Suppressor macrophage treated with lipopolysaccharide for 4 hours (primary cell): ENCODE measurements at regions not wholly inside any gene's neighbourhood (a gene's known extent, or its start where the extent isn't known, plus 50 kb on each side); places are given as distances from the start of the nearest gene placed in this dataset.
"Not testable (repeated sequence)": the region's sequence is repeated elsewhere in the genome, so short reads cannot be mapped to it uniquely, and the experiment has no call there.

Experiments used
- DNase-seq: peaks from one replicate; pipeline ENCODE4 v3.0.0-alpha.2; 2020

- no peak for DNase-seq
Measured at GRCh38 chr7:19290066-19290465, 144.8 kb upstream of the FERD3L start.

GRCh38 chr7:19284596-19285300, 139.5 kb upstream of the FERD3L start:
- no peak for DNase-seq

GRCh38 chr7:19284136-19284535, 138.9 kb upstream of the FERD3L start:
- no peak for DNase-seq

- peak; percentile 0 for DNase-seq
Measured at GRCh38 chr7:19275000-19275399, 129.8 kb upstream of the FERD3L start.

- DNase-seq, result not testable (repeated sequence)
Measured at GRCh38 chr7:19272329-19272728, 127.1 kb upstream of the FERD3L start.

GRCh38 chr7:19269301-19269700, 124.1 kb upstream of the FERD3L start:
- DNase-seq, result no peak

- no peak for DNase-seq
Measured at GRCh38 chr7:19268737-19269136, 123.5 kb upstream of the FERD3L start.

GRCh38 chr7:19262826-19263225, 117.6 kb upstream of the FERD3L start:
- DNase-seq, result no peak

- DNase-seq, result no peak
Measured at GRCh38 chr7:19249281-19249680, 104.1 kb upstream of the FERD3L start.

- no peak for DNase-seq
Measured at GRCh38 chr7:19248681-19249080, 103.5 kb upstream of the FERD3L start.

GRCh38 chr7:19248115-19248514, 102.9 kb upstream of the FERD3L start:
- DNase-seq, result no peak

- no peak for DNase-seq
Measured at GRCh38 chr7:19247017-19247416, 101.8 kb upstream of the FERD3L start.

- DNase-seq, result no peak
Measured at GRCh38 chr7:19242246-19242645, 97.0 kb upstream of the FERD3L start.

- DNase-seq, result no peak
Measured at GRCh38 chr7:19239951-19240350, 94.7 kb upstream of the FERD3L start.

GRCh38 chr7:19235680-19236079, 90.5 kb upstream of the FERD3L start:
- no peak for DNase-seq

GRCh38 chr7:19224951-19225350, 79.7 kb upstream of the FERD3L start:
- no peak for DNase-seq

GRCh38 chr7:19215412-19215811, 70.2 kb upstream of the FERD3L start:
- no peak for DNase-seq

- DNase-seq, result no peak
Measured at GRCh38 chr7:19213746-19214145, 68.5 kb upstream of the FERD3L start.

GRCh38 chr7:19210893-19211413, 65.7 kb upstream of the FERD3L start:
- no peak for DNase-seq

GRCh38 chr7:19209166-19209696, 64.0 kb upstream of the FERD3L start:
- DNase-seq, result no peak

- no peak for DNase-seq
Measured at GRCh38 chr7:19206721-19207120, 61.5 kb upstream of the FERD3L start.

GRCh38 chr7:19203686-19204085, 58.5 kb upstream of the FERD3L start:
- DNase-seq, result no peak

- DNase-seq, result no peak
Measured at GRCh38 chr7:19202599-19202998, 57.4 kb upstream of the FERD3L start.
